Heart right ventricle (tissue), 16 donors: ENCODE measurements at regions not wholly inside any gene's neighbourhood (a gene's known extent, or its start where the extent isn't known, plus 50 kb on each side); places are given as distances from the start of the nearest gene placed in this dataset.

ENCODE experiments used
- ATAC-seq, 8 donors: fragments of 200-7000 bp; cut with Tn5 transposase; one replicate each; pipeline ENCODE4 v1.9.1; 2020; ENCODE audit warnings: mild to moderate bottlenecking in 8 of 8, moderate library complexity in 8 of 8, moderate number of reproducible peaks in 1 of 8
- DNase-seq, 2 donors: peaks; one replicate each; pipeline ENCODE4 v3.0.0-alpha.2; 2020
- H3K27ac ChIP-seq, 10 donors: fragments of 200-600 bp; sonication (generic) in 2 of 10; one replicate each; pipeline versions ENCODE4 v1.5.0 to v1.8.0; 2020 to 2022; ENCODE audit warnings: mild to moderate bottlenecking in 3 of 10
- H3K27me3 ChIP-seq, 7 donors: fragments of 200-600 bp; one replicate each; pipeline ENCODE4 v1.8.0; 2021 to 2022; ENCODE audit warnings: mild to moderate bottlenecking in 2 of 7
- H3K36me3 ChIP-seq, 9 donors: fragments of 200-600 bp; sonication (generic) in 1 of 9; one replicate each; pipeline versions ENCODE4 v1.5.0 to v1.8.0; 2020 to 2022; ENCODE audit warnings: mild to moderate bottlenecking in 2 of 9
- H3K4me1 ChIP-seq, 9 donors: fragments of 200-600 bp; sonication (generic) in 1 of 9; one replicate each; pipeline versions ENCODE4 v1.5.0 to v1.8.0; 2020 to 2022; ENCODE audit warnings: mild to moderate bottlenecking in 4 of 9
- H3K4me3 ChIP-seq, 10 donors: fragments of 200-600 bp; sonication (generic) in 2 of 10; one replicate each; pipeline versions ENCODE4 v1.5.0 to v1.8.0; 2020 to 2022; ENCODE audit warnings: mild to moderate bottlenecking in 7 of 10, moderate library complexity in 2 of 10
- H3K9me3 ChIP-seq, 11 donors: fragments of 200-600 bp in 10 of 11; sonication (generic) in 2 of 11; one replicate each; pipeline versions ENCODE4 v1.5.0 to v1.8.0; 2013 to 2022; ENCODE audit warnings: mild to moderate bottlenecking in 2 of 11, control low read depth in 1 of 11, moderate library complexity in 1 of 11
- CTCF ChIP-seq, 9 donors: fragments of 200-600 bp; sonication (generic) in 2 of 9; IDR thresholded peaks; one replicate each; pipeline versions ENCODE4 v1.5.0 to v1.8.0; 2021 to 2022; ENCODE audit warnings: antibody characterized with exemption in 9 of 9, mild to moderate bottlenecking in 5 of 9, moderate library complexity in 1 of 9
- WGBS, 2 donors: extraction: QIAGEN DNeasy Blood & Tissue Kit; methylation state at CpG; one replicate each; pipeline ENCODE4 v1.1.7; 2013; ENCODE audit warnings: inconsistent platforms in 1 of 2; 5-methylcytosine and 5-hydroxymethylcytosine counted together
- intact Hi-C, 10 donors: fragments of 100-400 bp; cut with DNase I; formaldehyde crosslinking; loops; one replicate each; pipeline versions ENCODE4 v1.11.1 to v1.14.2; 2022
- donor health status: Arrhythmogenic right ventricular cardiomyopathy.
- donor health status: ischemic (EF 13 %, LVEDD 7.1; RV severe dilation, severe dysfunction).
- donor health status: healthy with polysubstance abuse.
- donor health status: DM: no; HTN: yes; CAD: no.
- donor health status: DM: no; HTN: no; CAD: no.
- donor health status: ischemic (EF 25% LVEDD 6.9; RV normal size, moderate dysfunction).
- donor health status: ischemic (EF 25% LVEDD 5.7; RV mildly dilated, moderate dysfunction).
- donor health status: healthy.
- donor health status: DM: yes; HTN: yes; CAD: no.
- donor health status: Ischemic cardiomyopathy.
- donor health status: ischemic (EF 35%, LVEDD 5.7; RV mildly dilated, moderate dysfunction).
- donor health status: nonischemic (EF 11% LVEDD 7.7; RV severe dilation, severe dysfunction).
- donor health status: DM: yes; HTN: yes; CAD: no.
- donor health status: PGD.
- donor health status: ischemic (EF 29% LVEDD 5.4; RV normal size, mild dysfunction).
- donor health status: nonischemic (EF 23%, LVEDD 6.1; RV moderate dilation, normal function).

- TF ChIP-seq CTCF (IDR thresholded peaks at IDR 0.05), result no peak
- WGBS, 2 donors, result 82 to 83% methylated on average over 21 of the region's 21 CpGs
- peaks cover 0 to 62% (median 49%) of the 10 kb centered on the region in 7 donors for H3K27me3 ChIP-seq
- H3K36me3 ChIP-seq, result no peaks in the 10 kb centered on the region
- ATAC-seq (no peak), DNase-seq (no peak)
- H3K4me3 ChIP-seq, result no peak overlapping the region
- H3K27ac ChIP-seq, result no peak overlapping the region
- no peaks in the 10 kb centered on the region for H3K4me1 ChIP-seq
- intact Hi-C loops, result no loop called here
- H3K9me3 ChIP-seq, result no peaks in the 10 kb centered on the region
Observed at GRCh38 chr13:111920306-111920931, 146.5 kb upstream of the SOX1 start.

GRCh38 chr13:111920932-111921705, 145.8 kb upstream of the SOX1 start:
- Histone ChIP-seq H3K4me3 (no peak overlapping the region), H3K27me3 (peaks cover 0 to 68% (median 51%) of the 10 kb centered on the region in 7 donors), H3K36me3 (no peaks in the 10 kb centered on the region), H3K4me1 (no peaks in the 10 kb centered on the region), H3K27ac (no peak overlapping the region), H3K9me3 (no peaks in the 10 kb centered on the region)
- TF ChIP-seq CTCF (IDR thresholded peaks at IDR 0.05), result no peak
- no peak for DNase-seq
- WGBS, 2 donors, result 38 to 40% methylated on average over 30 of the region's 30 CpGs
- ATAC-seq, result no peak
- intact Hi-C loops, result no loop called here

GRCh38 chr13:111922086-111922485, 144.9 kb upstream of the SOX1 start:
- H3K27ac ChIP-seq, result no peak overlapping the region
- H3K27me3 ChIP-seq, result peaks cover 0 to 76% (median 48%) of the 10 kb centered on the region in 7 donors
- no peak for DNase-seq
- 77 to 84% methylated on average over 10 of the region's 10 CpGs for WGBS, 2 donors
- no peak for TF ChIP-seq CTCF (IDR thresholded peaks at IDR 0.05)
- H3K4me1 ChIP-seq, result no peaks in the 10 kb centered on the region
- intact Hi-C loops, result no loop called here
- H3K36me3 ChIP-seq, result no peaks in the 10 kb centered on the region
- no peak for ATAC-seq
- H3K4me3 ChIP-seq, result no peak overlapping the region
- no peaks in the 10 kb centered on the region for H3K9me3 ChIP-seq

- peaks cover 0 to 78% (median 40%) of the 10 kb centered on the region in 7 donors for H3K27me3 ChIP-seq
- no peaks in the 10 kb centered on the region for H3K36me3 ChIP-seq
- H3K9me3 ChIP-seq, result no peaks in the 10 kb centered on the region
- no peak overlapping the region for H3K4me3 ChIP-seq
- 77 to 83% methylated on average over 5 of the region's 5 CpGs for WGBS, 2 donors
- DNase-seq (no peak), ATAC-seq (no peak)
- intact Hi-C loops, result no loop called here
- TF ChIP-seq CTCF (IDR thresholded peaks at IDR 0.05), result no peak
- H3K27ac ChIP-seq, result no peak overlapping the region
- no peaks in the 10 kb centered on the region for H3K4me1 ChIP-seq
Observed at GRCh38 chr13:111923439-111923838, 143.5 kb upstream of the SOX1 start.
